B cell (primary cell): ENCODE measurements at regions not wholly inside any gene's neighbourhood (a gene's known extent, or its start where the extent isn't known, plus 50 kb on each side); places are given as distances from the start of the nearest gene placed in this dataset.

Source experiments
- ATAC-seq: fragments of 200-7000 bp; cut with Tn5 transposase; one replicate; pipeline ENCODE4 v1.10.0; 2021; ENCODE audit warnings: low read depth, mild to moderate bottlenecking, moderate number of reproducible peaks, moderate library complexity
- CTCF ChIA-PET: fragments of 350-600 bp; sonication (Branson Sonifier 250); formaldehyde crosslinking; loops from one replicate; lab custom pipeline; 2021; ENCODE audit warnings: antibody characterized with exemption, inconsistent platforms; lab: Charles Lee
- POLR2A ChIA-PET: fragments of 350-600 bp; sonication (Branson Sonifier 250); formaldehyde crosslinking; loops from one replicate; lab custom pipeline; 2021; ENCODE audit warnings: antibody characterized with exemption; lab: Charles Lee
- DNase-seq: peaks from one replicate; pipeline ENCODE4 v3.0.0; 2013
- H2AFZ ChIP-seq: 2 replicates; pipeline ENCODE4 v1.6.1; 2012; ENCODE audit warnings: mild to moderate bottlenecking, low read depth, low read length; ENCODE audit not compliant: insufficient read depth, poor library complexity, severe bottlenecking
- H3K27ac ChIP-seq, 2 donors: 1 replicate in 1 of 2; 2 replicates in 1 of 2; pipeline ENCODE4 v1.5.1; 2012 to 2013; ENCODE audit warnings: low read length in 2 of 2, mild to moderate bottlenecking in 2 of 2, moderate library complexity in 1 of 2
- H3K27me3 ChIP-seq, 4 experiments: fragments of 200-600 bp in 1 of 4; sonication (generic) in 1 of 4; replicated peaks in 1 of 4; 1 replicate in 2 of 4; 2 replicates in 2 of 4; pipeline versions ENCODE4 v1.6.1 to v1.7.0; 2013 to 2016; ENCODE audit warnings: low read length in 3 of 4, mild to moderate bottlenecking in 2 of 4, mixed read lengths in 1 of 4, moderate library complexity in 1 of 4; ENCODE audit not compliant: insufficient read depth in 4 of 4, control insufficient read depth in 3 of 4; ENCODE audit errors: control extremely low read depth in 1 of 4
- H3K36me3 ChIP-seq, 2 experiments: replicated peaks in 1 of 2; 1 replicate in 1 of 2; 2 replicates in 1 of 2; pipeline versions ENCODE4 v1.6.1 to v1.7.1; 2013; ENCODE audit warnings: low read length in 1 of 2; ENCODE audit not compliant: insufficient read depth in 2 of 2, control insufficient read depth in 1 of 2; ENCODE audit errors: control extremely low read depth in 1 of 2, extremely low read depth in 1 of 2
- H3K4me1 ChIP-seq, 2 donors: fragments of 200-600 bp in 1 of 2; sonication (generic) in 1 of 2; 1 replicate in 1 of 2; 2 replicates in 1 of 2; pipeline versions ENCODE4 v1.5.1 to v1.6.1; 2013 to 2017; ENCODE audit warnings: low read length in 2 of 2; ENCODE audit not compliant: control insufficient read depth in 2 of 2, insufficient read depth in 2 of 2
- H3K4me2 ChIP-seq: replicated peaks from 2 replicates; pipeline ENCODE3; 2012; ENCODE audit warnings: mild to moderate bottlenecking, low read depth, low read length; ENCODE audit not compliant: poor library complexity, severe bottlenecking
- H3K4me3 ChIP-seq, 5 experiments: fragments of 200-600 bp in 1 of 5; sonication (generic) in 1 of 5; 1 replicate in 3 of 5; 2 replicates in 2 of 5; pipeline versions ENCODE4 v1.5.1 to v1.7.0; 2011 to 2016; ENCODE audit warnings: low read length in 4 of 5, mild to moderate bottlenecking in 4 of 5, low read depth in 2 of 5, control low read depth in 1 of 5, moderate library complexity in 1 of 5; ENCODE audit not compliant: insufficient read depth in 1 of 5; ENCODE audit errors: control extremely low read depth in 1 of 5, extremely low read depth in 1 of 5
- H3K79me2 ChIP-seq: fragments of 200-600 bp; sonication (generic); one replicate; pipeline ENCODE4 v1.6.0; 2016; ENCODE audit warnings: low read length; ENCODE audit not compliant: control insufficient read depth, insufficient read depth
- H3K9ac ChIP-seq: fragments of 200-600 bp; sonication (generic); 2 replicates; pipeline ENCODE4 v1.6.1; 2017; ENCODE audit warnings: mild to moderate bottlenecking, low read length, moderate library complexity
- H3K9me3 ChIP-seq, 3 donors: one replicate each; pipeline versions ENCODE4 v1.6.1 to v1.7.1; 2013; ENCODE audit warnings: low read length in 2 of 3; ENCODE audit not compliant: control insufficient read depth in 2 of 3, insufficient read depth in 1 of 3; ENCODE audit errors: control extremely low read depth in 1 of 3
- H4K20me1 ChIP-seq: 2 replicates; pipeline ENCODE4 v1.6.0; 2012; ENCODE audit warnings: mild to moderate bottlenecking, low read length; ENCODE audit not compliant: insufficient read depth, control insufficient read depth, poor library complexity, severe bottlenecking
- H3K27ac Mint-ChIP-seq: one replicate; pipeline ENCODE4 v1.8.0; 2021; ENCODE audit warnings: mixed read lengths
- H3K27me3 Mint-ChIP-seq: one replicate; pipeline ENCODE4 v1.8.0; 2021; ENCODE audit warnings: mixed read lengths
- H3K4me1 Mint-ChIP-seq: one replicate; pipeline ENCODE4 v1.8.0; 2021; ENCODE audit warnings: mixed read lengths
- H3K4me3 Mint-ChIP-seq: one replicate; pipeline ENCODE4 v1.8.0; 2021; ENCODE audit warnings: mixed read lengths
- H3K9me3 Mint-ChIP-seq: one replicate; pipeline ENCODE4 v1.8.0; 2022; ENCODE audit warnings: mixed read lengths; ENCODE audit not compliant: insufficient read depth
- CTCF ChIP-seq: fragments of 200-600 bp; IDR thresholded peaks from one replicate; pipeline ENCODE4 v1.8.0; 2022; ENCODE audit warnings: antibody characterized with exemption, mild to moderate bottlenecking
- EZH2 ChIP-seq: IDR thresholded peaks from 2 replicates; pipeline ENCODE4 v1.6.1; 2012; ENCODE audit warnings: borderline replicate concordance, low read depth, mild to moderate bottlenecking, moderate library complexity, low read length; ENCODE audit not compliant: insufficient read depth, poor library complexity, severe bottlenecking
- WGBS: methylation state at CpG from one replicate; pipeline ENCODE4 v1.1.5; 2013; ENCODE audit warnings: missing lambda C conversion rate; ENCODE audit not compliant: insufficient coverage; 5-methylcytosine and 5-hydroxymethylcytosine counted together
- intact Hi-C: fragments of 100-400 bp; cut with micrococcal nuclease; formaldehyde crosslinking; loops from one replicate; pipeline ENCODE4 v1.10.0; 2022

GRCh38 chr9:24672336-24672735, 126.6 kb upstream of the IZUMO3 start:
- H3K27me3 Mint-ChIP-seq = no peaks in the 10 kb centered on the region
- POLR2A ChIA-PET = no interaction called here

GRCh38 chr9:24657387-24657786, 111.7 kb upstream of the IZUMO3 start:
- POLR2A ChIA-PET = no interaction called here
- WGBS = no CpG with 5 or more reads among the region's 3 CpGs
- no peak for ATAC-seq
- Histone ChIP-seq H3K9me3 (peaks cover 0 to 5% (median 0%) of the 10 kb centered on the region in 3 donors), H3K4me3 (no peak overlapping the region), H3K36me3 (no peaks in the 10 kb centered on the region), H2AFZ (no peak overlapping the region), H3K79me2 (no peaks in the 10 kb centered on the region), H3K9ac (no peak overlapping the region), H3K27ac (no peak overlapping the region), H3K27me3 (no peaks in the 10 kb centered on the region), H3K4me1 (no peaks in the 10 kb centered on the region), H4K20me1 (no peaks in the 10 kb centered on the region), H3K4me2 (no peak overlapping the region)
- peaks cover 4% of the 10 kb centered on the region for H3K9me3 Mint-ChIP-seq
- DNase-seq = no peak
- H3K4me3 Mint-ChIP-seq = no peak overlapping the region
- no peak overlapping the region for H3K27ac Mint-ChIP-seq
- H3K4me1 Mint-ChIP-seq = no peaks in the 10 kb centered on the region
- intact Hi-C loops = no loop called here
- no peak for TF ChIP-seq EZH2
- no peak for TF ChIP-seq CTCF
- CTCF ChIA-PET = no interaction called here
- no peaks in the 10 kb centered on the region for H3K27me3 Mint-ChIP-seq

More at GRCh38 chr9:24672336-24672735, 126.6 kb upstream of the IZUMO3 start:
- Histone ChIP-seq H3K36me3 (no peaks in the 10 kb centered on the region), H3K4me1 (no peaks in the 10 kb centered on the region), H3K4me2 (no peak overlapping the region), H3K79me2 (no peaks in the 10 kb centered on the region), H3K27me3 (no peaks in the 10 kb centered on the region), H2AFZ (no peak overlapping the region), H3K9me3 (peaks cover 0 to 13% (median 0%) of the 10 kb centered on the region in 3 donors), H3K27ac (no peak overlapping the region), H4K20me1 (no peaks in the 10 kb centered on the region), H3K4me3 (no peak overlapping the region), H3K9ac (no peak overlapping the region)
- CTCF ChIA-PET = no interaction called here
- Mint-ChIP-seq H3K27ac (no peak overlapping the region), H3K4me3 (no peak overlapping the region), H3K9me3 (peaks cover 4% of the 10 kb centered on the region), H3K4me1 (no peaks in the 10 kb centered on the region)
- no peak for ATAC-seq
- no peak for DNase-seq
- intact Hi-C loops = loop anchor here (10.0 kb wide), 1 partner anchor 62 kb away; no protein-coding TSS in a partner anchor
- TF ChIP-seq EZH2 (no peak), CTCF (no peak)
